ENCODE measurements at regions not wholly inside any gene's neighbourhood (a gene's known extent, or its start where the extent isn't known, plus 50 kb on each side); places are given as distances from the start of the nearest gene placed in this dataset.

DNA sequence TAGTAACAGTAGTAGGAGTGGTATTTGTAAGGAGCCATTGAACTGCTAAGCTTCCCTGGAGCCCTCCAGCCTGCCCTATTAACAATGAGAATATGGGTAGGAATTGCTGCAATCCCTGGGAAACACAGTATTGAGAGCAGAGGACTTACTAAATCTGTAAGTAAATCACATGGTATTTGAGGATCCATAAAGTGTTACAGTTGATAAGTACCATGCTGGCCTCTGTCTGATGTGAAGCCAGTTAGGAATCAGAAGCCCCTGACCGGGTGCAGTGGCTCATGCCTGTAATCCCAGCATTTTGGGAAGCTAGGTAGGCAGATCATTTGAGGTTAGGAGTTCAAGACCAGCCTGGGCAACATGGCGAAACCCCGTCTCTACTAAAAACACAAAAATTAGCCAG is 224.6 kb downstream of the C1D start:
- DNase-seq (ENCODE audit: low spot score): no peak

DNA sequence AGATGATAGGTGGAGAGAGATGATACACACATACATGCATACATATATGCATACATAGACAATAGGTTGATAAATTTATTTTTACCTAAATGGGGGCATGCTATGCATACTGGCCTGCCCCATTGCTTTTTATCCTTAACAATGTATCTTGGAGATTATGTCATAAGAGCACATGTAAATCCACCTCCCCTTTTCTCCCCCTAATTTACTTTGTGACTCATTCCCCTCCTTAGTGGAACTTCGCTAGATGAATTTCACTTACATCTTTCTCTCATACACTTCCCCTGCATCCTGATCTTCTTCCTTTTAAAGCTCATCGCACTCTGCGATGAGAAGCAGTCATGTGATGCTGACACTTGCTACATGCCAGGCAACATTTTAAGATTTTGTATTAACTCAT is 223.6 kb downstream of the C1D start:
- DNase-seq (ENCODE audit: low spot score): no peak

GRCh38 chr2:67839668-67840067 is 223.1 kb downstream of the C1D start:
- DNase-seq (ENCODE audit: low spot score): no peak

DNA sequence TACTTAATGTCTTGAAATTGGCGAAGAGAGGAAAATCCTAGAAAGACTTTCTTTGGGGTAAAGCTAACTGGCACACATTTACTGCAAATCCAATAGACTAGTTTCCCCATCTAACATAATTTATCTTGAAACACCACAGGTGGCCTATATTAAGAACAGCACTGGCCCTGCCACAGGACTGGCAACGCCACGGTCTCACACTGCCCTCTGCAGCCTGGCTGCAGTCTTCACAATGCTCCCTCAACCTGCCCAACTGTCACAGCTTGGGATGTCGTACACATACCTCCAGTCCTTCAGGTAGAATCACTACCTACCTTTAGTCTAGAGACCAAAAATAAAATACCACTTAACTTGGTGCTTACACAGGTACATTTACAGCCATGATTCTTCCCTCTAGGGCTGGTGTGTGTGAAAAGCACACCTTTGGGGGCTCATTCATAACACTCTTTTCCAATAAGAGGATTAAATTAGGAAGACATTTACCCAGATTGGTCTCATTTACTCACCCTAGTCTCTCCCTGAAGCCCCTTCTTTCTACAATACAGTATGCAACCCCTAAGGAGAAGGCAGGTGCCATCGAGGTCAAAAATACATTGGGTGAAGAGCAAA is 222.2 kb downstream of the C1D start:
- peak; percentile 9 for DNase-seq (ENCODE audit: low spot score)

- no peak for DNase-seq (ENCODE audit: low spot score)
These were observed 221.1 kb downstream of the C1D start for GRCh38 chr2:67841711-67842110.

DNA sequence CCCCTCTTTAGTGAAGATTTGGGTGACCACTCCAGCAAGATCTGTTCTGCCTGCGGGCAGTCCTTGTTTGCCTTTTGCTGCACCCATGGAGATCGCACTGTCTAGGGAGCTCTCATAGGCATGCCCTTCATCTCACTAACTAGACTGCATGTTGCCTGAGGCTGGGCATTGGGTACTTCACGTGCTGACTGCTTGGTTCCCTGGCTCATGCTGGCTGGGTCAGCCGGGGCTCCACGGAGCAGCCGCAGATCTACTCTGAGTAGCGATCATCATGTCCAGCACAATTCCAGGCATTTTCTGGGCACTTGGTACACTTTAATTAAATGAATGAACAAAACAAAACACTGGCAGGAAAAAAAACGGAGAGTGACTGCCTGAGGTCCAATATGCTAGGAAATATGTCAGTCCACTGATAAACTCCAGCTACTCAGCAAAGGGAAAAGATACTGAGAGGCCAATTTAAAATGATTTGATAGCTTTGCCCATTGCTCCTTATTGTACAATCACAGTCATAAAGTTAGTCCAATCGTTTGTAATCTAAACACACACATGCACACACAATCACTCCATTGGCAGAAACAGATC is 220.3 kb downstream of the C1D start:
- DNase-seq (ENCODE audit: low spot score): no peak

DNA sequence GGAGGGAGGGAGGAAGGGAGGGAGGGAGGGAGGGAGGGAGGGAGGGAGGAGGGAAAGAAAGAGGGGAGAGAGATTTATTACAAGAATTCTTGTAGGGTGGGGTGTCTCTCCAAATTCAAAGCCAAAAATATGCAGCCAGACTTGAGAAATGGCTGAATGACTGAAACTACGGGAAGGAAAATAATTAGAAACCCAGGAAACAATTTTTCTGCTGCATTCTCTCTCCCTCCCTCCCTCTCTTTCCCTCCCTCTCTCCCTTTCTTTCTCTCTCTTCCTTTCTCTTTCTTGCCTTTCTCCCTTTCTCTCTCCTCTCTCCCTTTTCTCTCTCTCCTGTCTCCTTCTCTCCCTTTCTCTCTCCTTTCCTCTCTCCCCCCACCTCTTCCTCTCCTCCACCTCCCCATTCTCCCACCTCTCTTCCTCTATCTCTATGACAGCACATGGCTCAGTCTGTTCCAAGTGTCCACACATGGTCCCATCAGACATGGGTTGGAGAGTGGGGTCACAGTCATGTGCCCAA is 218.7 kb downstream of the C1D start:
- DNase-seq (ENCODE audit: low spot score): no peak

DNA sequence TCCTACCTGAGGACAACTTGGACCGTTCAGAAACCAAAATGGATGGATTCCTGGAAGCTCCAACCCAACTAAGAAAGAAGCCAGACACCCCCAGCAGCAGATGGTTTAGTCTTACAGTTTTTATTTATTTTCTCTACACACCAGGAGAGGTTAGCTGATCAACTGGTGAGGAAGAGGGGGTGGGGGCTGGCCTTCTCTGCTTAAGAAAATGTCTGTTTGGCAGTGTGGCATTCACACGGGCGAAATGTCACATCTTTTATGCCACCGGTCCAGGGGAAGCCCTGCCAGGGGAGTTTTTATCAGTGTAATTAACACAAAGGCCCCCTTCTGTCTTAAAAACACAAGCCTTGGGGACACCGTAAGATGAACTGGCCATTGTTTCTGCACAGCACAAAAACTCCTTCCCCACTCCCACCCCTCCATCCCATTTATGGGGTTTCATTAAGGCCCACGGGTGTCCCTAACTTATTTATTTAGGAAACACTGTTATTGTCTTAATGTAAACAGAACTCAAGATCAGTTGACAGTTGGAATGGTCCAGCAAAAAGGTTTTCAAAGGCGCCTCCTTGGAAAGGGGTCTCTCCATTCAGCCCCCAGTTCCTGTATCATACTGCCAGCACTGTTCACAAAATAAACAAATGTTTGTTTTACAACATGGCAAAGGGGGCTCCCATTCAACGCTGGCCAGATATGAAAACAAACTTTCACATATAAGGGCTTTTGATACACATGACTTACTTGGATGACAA is 217.0 kb downstream of the C1D start:
- no peak for DNase-seq (ENCODE audit: low spot score)

DNA sequence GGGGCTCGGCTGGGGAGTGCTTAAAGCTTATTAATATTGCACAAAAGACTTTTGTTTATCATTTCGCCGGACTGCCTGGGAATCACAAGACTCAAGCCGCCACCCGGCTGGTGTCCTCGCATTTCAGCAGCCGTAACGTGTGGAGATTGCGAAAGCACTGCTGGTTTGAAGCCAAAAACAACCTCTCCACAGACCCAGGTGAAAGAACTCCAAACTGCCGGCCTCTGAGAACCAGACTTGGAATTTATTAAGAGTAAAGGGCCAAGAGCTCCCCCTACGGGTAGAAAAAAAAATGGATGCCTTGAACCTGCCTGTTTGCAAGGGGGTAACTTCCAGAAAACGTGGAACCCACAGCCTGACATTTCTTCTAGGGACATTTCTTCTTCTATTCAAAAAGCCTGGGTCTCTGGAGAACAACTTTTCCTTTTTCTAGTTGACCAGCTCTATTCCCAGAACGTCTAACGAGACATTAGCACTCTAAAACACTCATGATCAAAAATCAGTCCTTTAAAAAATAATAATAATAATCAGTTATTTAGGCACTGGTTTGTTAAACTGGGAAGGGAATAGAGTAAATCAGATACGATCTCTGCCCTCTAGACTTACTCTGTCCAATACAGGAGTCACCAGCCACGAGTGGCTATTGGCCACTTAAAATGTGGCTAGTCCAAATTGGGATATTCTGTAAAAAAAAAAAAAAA is 216.3 kb downstream of the C1D start:
- peak; percentile 55 for DNase-seq (ENCODE audit: low spot score)

GRCh38 chr2:67848551-67849285 is 214.1 kb downstream of the C1D start:
- no peak for DNase-seq (ENCODE audit: low spot score)

DNA sequence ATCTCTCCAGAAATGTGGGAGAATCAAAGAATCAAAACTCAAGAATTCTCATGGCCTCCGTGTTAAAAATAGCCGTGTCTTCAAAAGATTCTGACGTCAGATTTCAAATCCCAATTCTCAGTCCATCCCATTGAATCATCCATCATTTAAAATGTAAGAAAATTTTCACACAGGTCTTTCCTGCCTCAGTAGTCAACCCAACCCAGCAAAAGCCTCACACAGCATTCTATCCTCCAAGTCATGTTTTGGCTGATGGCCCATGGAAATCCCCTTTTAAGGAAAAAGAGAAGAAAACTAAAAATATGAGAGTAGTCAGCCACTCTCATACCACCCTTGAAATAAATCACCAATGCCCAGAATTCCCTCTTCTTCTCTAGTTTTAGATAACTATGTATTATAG is 211.8 kb downstream of the C1D start:
- DNase-seq (ENCODE audit: low spot score): no peak

DNA sequence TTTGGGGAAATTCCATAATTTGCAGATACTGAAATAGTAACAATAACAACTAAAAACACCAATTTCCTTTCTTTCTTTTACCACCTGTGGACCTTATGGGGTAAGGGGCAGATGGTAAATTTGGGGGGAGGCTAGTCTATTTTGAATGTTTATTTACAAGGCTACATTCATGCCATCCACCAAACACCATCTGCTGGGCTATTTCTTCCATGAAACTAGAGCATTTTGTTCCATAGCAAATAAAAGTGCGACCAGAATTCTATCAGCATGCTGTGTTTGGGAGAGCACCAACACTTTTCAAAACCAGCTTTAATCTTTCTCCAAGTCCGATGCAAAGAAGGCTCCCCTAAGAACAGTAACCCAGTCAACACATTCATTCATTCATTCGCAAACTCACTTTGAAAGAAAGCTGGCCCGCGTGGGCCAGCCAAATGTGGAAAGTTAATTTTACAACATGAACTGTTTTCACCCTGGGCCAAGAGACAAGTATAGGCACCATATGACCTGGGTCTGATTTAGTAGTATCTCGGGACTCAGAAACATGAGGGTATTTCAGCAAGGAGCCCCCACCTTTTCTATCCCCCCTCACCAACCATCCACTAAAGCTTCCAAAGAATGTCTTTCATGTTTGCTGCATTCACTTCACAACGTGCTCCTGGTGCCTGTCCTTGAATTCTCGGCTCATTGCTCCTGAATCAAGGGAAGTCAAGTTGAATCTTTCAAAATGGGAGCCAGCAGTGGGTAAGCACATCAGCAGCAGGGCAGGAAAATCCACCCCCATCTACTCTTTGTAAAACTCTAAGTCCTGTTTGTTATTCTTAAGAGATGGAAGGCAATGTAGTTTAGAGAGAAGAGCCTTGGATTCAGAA is 210.6 kb downstream of the C1D start:
- no peak for DNase-seq (ENCODE audit: low spot score)

DNA sequence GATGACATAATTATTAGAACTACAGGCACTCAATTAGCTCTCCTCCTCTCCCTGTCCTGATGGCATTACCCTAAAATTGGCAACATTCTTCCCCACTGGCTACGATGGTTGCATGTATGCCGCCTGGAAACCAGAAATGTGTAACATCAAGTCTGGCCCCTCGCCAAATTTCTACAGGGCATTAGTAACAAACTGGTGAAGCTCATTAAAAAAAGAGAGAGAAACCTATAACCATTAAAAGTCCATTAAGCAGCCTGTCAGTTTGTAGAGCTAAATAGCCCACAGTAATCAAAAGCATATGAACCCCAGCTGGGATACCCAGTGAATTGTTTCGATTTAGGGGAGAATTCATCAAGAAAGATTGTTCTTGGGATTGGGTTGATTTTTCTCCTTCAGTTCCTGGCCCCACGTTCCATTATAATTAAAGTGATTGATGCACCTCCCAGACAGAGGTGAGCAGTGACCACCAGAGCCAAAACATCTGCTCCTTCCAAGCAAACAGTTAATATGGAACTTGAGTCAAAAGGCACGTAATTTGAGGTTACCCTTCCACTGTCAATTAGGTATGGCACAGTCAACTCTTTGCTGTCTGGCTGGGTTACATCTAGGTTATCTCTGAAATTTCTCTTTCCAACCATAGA is 208.6 kb downstream of the C1D start:
- DNase-seq (ENCODE audit: low spot score): no peak

GRCh38 chr2:67854798-67855197 is 208.0 kb downstream of the C1D start:
- no peak for DNase-seq (ENCODE audit: low spot score)

DNA sequence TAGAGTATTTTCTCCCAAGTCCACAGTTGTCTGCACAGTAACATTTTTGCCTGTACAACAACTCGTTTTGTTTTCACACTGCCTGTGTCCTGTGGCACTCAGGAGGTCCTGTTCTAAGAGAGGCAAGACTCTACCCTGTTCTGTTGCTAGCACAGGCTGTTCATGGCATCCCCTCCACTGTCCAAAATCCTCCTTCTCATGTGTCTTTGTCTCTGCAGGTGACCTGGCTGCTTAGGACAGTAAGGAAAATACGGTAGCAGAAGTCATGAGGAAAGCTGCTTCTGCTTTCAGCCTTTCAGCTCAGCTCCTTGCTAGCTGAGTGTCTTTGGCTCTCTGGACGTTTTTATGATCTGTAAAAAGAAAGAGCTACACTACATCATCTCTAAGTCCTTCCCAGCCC is 205.9 kb downstream of the C1D start:
- DNase-seq (ENCODE audit: low spot score): no peak

- DNase-seq (ENCODE audit: low spot score): no peak
These were observed 205.0 kb downstream of the C1D start for GRCh38 chr2:67857836-67858235.

DNA sequence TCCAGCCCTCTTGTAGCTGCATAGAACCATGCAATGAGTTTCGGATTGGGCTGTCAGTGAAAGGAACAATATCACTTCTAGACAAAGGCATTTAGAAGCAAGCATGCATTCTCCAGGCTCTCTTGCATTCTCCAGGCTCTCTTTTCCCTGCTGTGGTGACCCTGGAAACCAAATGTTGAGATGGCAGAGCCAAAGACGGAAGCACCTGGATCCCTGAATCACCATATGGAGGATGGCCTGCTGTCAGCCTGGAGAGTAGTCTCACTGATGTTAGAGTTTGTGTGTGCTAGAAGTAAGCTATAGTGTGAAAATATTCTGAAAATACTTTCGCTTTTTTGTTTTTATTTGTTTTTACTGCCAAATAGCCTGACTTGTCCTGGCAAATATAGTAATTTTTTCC is 203.9 kb downstream of the C1D start:
- no peak for DNase-seq (ENCODE audit: low spot score)

DNA sequence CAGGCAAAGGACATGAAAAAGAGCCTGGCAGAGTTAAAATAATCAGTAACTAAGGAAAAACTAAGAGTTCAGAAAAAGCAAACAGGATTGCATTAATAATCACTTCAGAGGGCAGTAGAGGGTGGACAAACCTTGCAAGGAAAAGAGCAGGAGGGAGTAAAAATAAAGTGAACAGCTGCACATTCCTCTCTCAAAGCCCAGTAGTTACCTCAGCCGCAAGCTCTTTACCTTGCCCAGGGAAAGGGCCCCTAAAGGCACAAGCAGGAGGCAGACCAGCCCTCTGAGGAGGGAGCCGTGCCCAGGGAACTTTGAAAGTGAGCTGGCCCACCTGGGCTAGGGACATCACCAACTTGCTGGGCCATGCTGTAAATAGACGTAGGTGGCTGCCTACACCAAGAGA is 196.9 kb downstream of the C1D start:
- DNase-seq (ENCODE audit: low spot score): no peak

DNA sequence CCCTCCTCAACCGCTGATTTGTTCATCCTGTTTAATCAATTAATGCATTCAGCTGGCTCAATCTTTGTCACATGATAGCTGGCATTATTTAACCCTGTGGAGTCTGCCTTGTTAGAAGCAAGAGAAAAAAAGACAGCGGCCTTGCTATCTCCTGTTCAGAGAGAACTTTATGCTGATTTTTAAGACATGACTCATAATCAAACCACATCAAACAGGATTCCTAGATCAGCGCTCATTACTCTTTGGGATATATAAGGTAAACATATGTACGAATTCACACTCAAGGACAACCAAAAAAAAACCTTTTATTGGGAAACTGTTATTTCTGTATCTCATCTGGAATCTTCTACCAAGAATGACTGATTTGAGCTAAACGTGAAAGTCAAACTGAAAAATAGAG is 195.1 kb downstream of the C1D start:
- DNase-seq (ENCODE audit: low spot score): no peak

DNA sequence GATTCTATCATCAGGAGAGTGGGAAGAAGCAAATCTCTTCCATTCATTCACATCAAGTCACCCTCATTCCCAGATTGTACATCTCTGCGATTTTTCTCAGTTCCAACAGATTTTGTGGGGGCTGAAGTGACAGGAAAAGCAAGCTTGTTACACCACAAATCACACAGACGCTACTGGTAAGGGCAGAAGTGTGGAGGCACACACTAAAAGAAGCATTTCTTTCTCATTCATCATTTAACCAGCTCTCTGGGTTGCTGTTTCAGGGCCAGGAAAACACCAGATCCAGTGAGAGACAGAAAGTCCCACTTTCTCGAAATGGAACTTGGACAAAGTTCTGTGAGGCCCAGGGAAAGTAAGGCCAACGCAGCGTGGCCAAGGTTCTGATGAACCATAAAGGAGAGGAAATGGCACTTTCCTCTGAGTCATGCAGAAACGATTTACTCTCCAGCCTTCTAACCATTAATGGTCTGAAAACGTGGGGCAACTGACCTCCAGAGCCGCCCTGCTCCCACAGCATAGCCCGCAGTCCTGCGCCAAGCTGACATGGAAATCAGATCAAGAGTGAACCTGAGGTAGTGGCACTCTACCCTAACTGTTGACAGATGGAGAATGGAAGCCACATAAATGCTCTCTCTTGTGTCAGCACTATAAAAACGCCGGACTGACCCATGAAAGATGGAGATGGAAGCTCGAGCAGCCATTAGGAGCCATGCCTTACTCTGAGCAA is 191.0 kb downstream of the C1D start:
- DNase-seq (ENCODE audit: low spot score): no peak

All from HuH-7.5 (cell line).